ENCODE measurements at regions not wholly inside any gene's neighbourhood (a gene's known extent, or its start where the extent isn't known, plus 50 kb on each side); places are given as distances from the start of the nearest gene placed in this dataset.

DNA sequence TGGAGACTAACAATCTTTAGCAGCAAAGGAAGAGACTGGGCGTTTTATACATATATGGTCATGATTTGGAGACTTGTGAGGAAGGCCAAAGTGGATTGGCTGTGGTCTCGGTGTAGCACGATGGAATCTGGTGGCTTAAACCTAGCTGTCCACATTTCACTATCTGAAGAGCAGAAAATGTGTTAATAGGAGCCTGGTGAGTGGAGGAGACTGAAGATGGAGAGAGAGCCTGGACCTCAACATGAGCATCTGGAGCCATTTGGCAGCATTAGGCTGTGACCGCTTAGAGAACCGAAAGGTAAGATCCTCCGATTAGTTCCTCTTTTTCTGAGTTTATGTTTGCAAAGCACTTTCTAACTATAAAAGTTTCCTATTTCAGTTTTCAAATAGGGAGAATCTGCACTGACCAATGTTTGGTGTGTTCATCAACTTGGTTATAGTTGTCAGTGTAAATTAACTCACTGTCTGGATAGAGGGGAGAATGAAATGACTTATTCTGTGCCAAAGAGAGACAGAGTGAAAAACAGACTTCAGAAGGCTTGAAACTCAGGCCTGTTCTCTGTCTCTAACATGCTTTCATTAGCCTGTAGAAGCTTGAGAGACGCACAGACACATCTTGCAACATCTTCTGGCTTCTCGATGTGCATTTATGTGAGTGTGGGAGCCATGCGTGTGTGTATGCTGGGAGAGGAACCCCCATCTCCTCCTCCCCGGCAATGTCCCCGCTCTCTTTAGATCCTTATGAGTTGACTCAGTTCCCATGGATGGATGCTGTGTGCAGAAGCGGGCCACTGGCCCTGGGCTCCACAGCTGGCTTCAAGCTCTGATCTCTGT, 244.7 kb upstream of the TBL1XR1 start:
- H3K4me3 ChIP-seq: no peak overlapping the region
- WGBS, 3 donors: 80 to 94% (median 94%) methylated on average over 12 of the region's 12 CpGs
- no peak overlapping the region for H3K27ac ChIP-seq
- H3K9me3 ChIP-seq: no peaks in the 10 kb centered on the region
- TF ChIP-seq CTCF (IDR thresholded peaks at IDR 0.05) (no peak), EP300 (IDR thresholded peaks at IDR 0.05) (no peak), POLR2A (IDR thresholded peaks at IDR 0.05) (no peak)
- no peaks in the 10 kb centered on the region for H3K36me3 ChIP-seq
- H3K4me1 ChIP-seq (ENCODE audit: insufficient read depth): peaks cover 5% of the 10 kb centered on the region
- no peaks in the 10 kb centered on the region for H3K27me3 ChIP-seq
- intact Hi-C loops (cut with DNase I): no loop called here
- DNase-seq: no peak

GRCh38 chr3:177443469-177443868, 246.2 kb upstream of the TBL1XR1 start:
- intact Hi-C loops (cut with DNase I): no loop called here
- Histone ChIP-seq H3K27ac (no peak overlapping the region), H3K4me3 (no peak overlapping the region)

DNA sequence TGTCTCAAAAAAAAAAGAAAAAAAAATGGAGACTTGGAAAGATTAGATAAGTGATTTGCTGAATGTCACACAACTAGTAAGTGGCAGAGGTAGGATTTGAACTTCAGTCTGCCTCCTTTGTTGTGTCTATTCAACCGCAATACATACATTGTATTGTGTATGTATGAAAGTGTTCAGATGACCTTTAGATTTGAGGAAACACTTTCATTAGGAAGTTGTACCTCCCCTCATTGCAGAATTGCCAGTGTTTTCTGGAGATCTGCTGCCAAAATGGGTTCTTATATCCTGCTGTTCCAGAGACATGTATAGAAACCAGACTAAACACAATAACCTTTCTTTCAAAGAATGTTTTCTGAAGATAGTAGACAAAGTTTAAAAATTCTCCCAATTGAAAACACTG, 247.4 kb upstream of the TBL1XR1 start:
- 61 to 91% (median 81%) methylated on average over 1 of the region's 1 CpG for WGBS, 3 donors
- no peaks in the 10 kb centered on the region for H3K36me3 ChIP-seq
- TF ChIP-seq EP300 (IDR thresholded peaks at IDR 0.05) (no peak), POLR2A (IDR thresholded peaks at IDR 0.05) (no peak), CTCF (IDR thresholded peaks at IDR 0.05) (no peak)
- no peak for DNase-seq
- intact Hi-C loops (cut with DNase I): no loop called here
- H3K9me3 ChIP-seq: no peaks in the 10 kb centered on the region
- H3K27me3 ChIP-seq: no peaks in the 10 kb centered on the region
- no peak overlapping the region for H3K4me3 ChIP-seq
- peaks cover 3% of the 10 kb centered on the region for H3K4me1 ChIP-seq (ENCODE audit: insufficient read depth)
- H3K27ac ChIP-seq: no peak overlapping the region

More at GRCh38 chr3:177443469-177443868, 246.2 kb upstream of the TBL1XR1 start:
- 11 to 17% (median 15%) methylated on average over 3 of the region's 3 CpGs for WGBS, 3 donors
- DNase-seq: no peak
- Histone ChIP-seq H3K4me1 (ENCODE audit: insufficient read depth) (peaks cover 5% of the 10 kb centered on the region), H3K27me3 (no peaks in the 10 kb centered on the region), H3K36me3 (no peaks in the 10 kb centered on the region), H3K9me3 (no peaks in the 10 kb centered on the region)
- no peak for TF ChIP-seq EP300 (IDR thresholded peaks at IDR 0.05)
- no peak for TF ChIP-seq POLR2A (IDR thresholded peaks at IDR 0.05)
- no peak for TF ChIP-seq CTCF (IDR thresholded peaks at IDR 0.05)

DNA sequence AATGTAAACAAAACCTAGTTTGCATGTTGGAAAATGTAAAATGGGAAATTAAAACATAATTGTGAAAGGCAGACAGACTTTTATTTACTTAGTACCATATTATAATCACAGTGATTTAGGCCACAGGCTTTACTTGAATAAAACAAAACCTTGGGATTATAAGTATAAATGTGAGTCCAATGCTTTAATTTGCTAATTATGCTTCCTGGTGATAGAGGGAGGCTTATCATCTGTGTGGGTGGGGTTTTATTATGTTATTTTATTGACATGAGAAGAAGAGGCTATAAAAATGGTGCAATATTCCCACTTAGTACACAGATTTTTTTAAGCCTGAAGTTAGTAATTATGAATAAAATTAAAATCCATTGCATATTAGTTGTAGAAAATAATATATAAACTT, 248.3 kb upstream of the TBL1XR1 start:
- TF ChIP-seq EP300 (IDR thresholded peaks at IDR 0.05) (no peak), CTCF (IDR thresholded peaks at IDR 0.05) (no peak), POLR2A (IDR thresholded peaks at IDR 0.05) (no peak)
- no peaks in the 10 kb centered on the region for H3K36me3 ChIP-seq
- no peaks in the 10 kb centered on the region for H3K27me3 ChIP-seq
- H3K4me3 ChIP-seq: no peak overlapping the region
- intact Hi-C loops (cut with DNase I): no loop called here
- no peaks in the 10 kb centered on the region for H3K9me3 ChIP-seq
- H3K4me1 ChIP-seq (ENCODE audit: insufficient read depth): peaks cover 3% of the 10 kb centered on the region
- DNase-seq: no peak
- H3K27ac ChIP-seq: no peak overlapping the region

Measured in ovary (tissue), 7 donors.